NAMALWA (cell line): ENCODE measurements at regions not wholly inside any gene's neighbourhood (a gene's known extent, or its start where the extent isn't known, plus 50 kb on each side); places are given as distances from the start of the nearest gene placed in this dataset.

Experiments
- DNase-seq: peaks from one replicate; pipeline ENCODE4 v3.0.0-alpha.2; 2015; ENCODE audit warnings: low spot score

DNA sequence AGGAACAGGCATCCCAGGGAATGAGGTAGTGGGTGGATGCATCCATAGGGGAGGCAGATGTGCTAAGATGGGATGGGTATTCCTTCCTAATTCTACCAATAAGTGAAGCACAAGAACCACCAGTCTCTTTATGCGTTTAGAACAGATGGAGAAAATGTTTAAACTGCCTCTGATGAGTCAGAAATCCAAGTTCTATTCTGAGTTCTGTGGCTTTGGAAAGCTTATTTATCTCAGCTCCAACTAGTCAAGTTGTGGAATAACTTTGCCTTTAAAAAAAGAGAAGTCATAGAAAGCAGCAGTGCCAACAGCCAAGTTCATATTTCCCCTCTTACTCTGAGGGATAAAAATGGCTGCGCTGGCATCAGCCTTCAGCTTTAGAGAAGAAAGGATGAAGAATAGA, 761.7 kb downstream of the IGSF11 start:
- DNase-seq, result no peak

DNA sequence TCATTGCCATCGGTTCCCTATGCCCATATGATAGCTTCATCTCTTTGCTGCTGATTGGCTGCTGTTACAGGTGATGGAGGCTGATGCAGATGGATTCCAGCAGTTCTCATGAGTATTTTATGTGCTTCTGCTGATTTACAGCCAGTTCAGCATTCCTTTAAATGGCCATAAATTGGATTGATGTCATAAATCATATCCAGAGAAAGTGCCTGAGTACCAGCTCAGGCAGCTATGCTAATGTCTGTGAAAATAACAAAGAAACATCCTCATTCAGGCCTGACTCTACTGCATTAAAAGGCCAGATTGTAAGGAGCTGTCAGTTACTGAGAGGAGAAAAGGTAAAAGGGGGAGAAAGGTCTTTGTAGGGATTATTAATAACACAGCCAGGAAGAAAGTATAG, 756.8 kb downstream of the IGSF11 start:
- no peak for DNase-seq

DNA sequence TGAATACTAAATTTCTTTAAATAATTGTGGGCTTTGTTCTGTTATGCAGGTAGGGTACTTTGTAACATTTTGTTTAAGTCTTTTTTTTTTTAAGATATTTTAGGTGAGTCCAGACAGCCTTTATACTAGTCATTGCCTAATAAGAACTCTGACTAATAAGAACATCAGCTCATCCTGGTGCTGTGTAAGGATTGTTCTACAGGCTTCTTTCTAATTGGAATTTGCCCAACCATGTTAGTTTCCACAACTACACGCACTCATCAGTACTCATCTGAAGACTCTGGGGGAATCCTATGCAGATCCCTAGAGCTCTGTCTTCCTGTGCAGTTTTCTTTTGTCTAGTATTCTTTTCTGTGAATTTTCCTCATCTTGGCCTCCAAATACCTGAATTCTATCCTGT, 741.8 kb downstream of the IGSF11 start:
- DNase-seq, result no peak

GRCh38 chr3:118298133-118298532, 736.5 kb downstream of the IGSF11 start:
- no peak for DNase-seq

DNA sequence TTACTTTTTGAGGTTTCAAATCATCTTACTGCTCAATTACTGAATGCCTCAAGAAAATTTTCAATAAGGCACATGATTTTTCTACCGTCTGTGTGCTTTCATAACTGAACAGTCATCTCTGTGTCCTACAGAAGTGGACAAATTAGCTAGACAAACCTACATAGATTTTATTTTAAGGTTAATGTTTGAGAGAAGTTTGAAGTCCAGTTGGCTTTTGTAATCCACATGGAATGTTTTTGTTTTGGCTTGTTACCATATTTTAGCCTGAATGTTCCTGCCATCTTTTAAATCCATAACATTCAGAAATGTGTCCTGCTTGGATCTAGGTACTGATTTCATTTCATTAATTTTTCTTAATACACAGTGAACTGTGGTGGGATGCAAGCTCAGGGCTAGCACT, 730.1 kb downstream of the IGSF11 start:
- no peak for DNase-seq

- DNase-seq, result no peak
These were observed 701.9 kb downstream of the IGSF11 start for GRCh38 chr3:118332699-118333098.

GRCh38 chr3:118337649-118338048, 697.0 kb downstream of the IGSF11 start:
- no peak for DNase-seq

- DNase-seq, result no peak
These were observed 687.1 kb downstream of the IGSF11 start for GRCh38 chr3:118347396-118348168.

DNA sequence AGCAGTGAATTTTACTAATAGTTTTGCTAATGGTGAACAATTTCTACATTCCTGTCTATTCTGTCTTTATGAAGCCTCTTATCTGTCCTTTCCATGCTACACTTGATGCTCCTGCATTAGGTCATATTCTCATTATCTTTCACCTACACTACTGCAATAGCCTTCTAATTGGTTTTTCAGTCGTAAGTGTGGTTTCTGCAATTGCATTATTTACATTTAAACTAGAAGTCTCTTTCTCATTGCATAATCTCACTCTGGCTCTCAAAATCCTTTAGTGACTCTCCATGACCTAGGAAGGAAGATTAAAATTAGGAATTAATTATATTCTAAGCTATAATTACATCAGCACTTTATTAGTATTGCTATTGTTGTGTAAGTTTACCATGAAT, 686.5 kb downstream of the IGSF11 start:
- no peak for DNase-seq

GRCh38 chr3:118354556-118354955, 680.1 kb downstream of the IGSF11 start:
- DNase-seq, result no peak

GRCh38 chr3:118369892-118370491, 664.7 kb downstream of the IGSF11 start:
- no peak for DNase-seq

GRCh38 chr3:118380576-118380975, 654.1 kb downstream of the IGSF11 start:
- no peak for DNase-seq

GRCh38 chr3:118396491-118396890, 638.2 kb downstream of the IGSF11 start:
- DNase-seq, result no peak

- no peak for DNase-seq
These were observed 634.6 kb downstream of the IGSF11 start for GRCh38 chr3:118400086-118400485.

- DNase-seq, result no peak
These were observed 633.8 kb downstream of the IGSF11 start for GRCh38 chr3:118400886-118401285.

GRCh38 chr3:118401887-118402286, 632.8 kb downstream of the IGSF11 start:
- no peak for DNase-seq

DNA sequence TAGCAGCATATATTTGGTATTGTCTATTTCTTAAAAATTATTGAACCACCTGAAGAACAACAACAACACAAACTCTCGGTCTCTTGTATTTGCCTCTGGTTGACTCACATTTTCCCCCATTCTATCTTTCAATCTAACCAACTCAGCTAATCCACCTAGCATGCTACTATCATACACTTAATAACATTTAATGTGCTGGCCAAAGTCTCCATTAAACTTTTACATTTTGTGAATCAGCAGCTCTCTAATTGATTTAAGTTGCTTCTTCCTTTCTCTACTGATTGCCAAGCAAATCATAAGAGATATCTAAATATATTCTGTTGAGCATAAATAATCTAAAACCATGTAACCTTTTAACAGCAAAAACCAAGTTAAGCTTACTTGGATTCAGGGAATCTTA, 631.7 kb downstream of the IGSF11 start:
- DNase-seq, result no peak

DNA sequence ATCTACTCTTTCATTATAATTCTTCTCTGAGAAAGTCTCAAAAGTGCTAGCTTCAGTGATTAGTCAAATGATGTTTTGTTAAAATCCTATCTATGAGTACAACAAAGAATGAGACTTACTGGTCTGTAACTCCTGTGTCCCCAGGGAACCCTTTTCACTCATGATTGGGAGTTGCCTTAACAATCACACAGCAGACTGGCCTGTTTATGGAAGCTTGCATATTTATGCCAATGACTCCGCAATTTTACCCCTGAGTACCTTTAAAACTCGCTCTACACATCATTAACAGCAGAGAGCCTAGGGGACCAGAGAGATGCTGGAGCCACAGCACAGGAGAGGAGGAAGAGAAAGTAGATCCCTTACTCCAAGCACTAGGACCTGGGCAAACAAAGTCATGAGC, 628.1 kb downstream of the IGSF11 start:
- DNase-seq, result no peak

DNA sequence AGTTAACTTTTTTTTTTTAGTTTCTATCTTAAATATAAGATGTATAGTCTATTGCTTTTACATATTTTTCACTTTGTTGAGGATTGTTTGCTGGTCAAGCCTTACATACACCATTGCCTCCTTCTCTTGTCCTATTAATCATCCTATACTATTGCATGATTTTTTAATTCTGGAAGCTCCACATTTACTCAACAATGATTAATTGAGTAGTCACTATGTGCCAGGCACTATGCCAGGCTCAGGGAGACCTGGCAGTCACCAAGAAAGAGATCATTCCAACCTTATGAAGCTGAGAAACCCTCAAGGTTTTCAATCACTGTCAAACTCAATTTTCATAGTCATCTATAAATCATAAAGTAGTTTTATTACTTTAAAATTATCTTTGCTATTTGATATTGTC, 626.2 kb downstream of the IGSF11 start:
- no peak for DNase-seq

DNA sequence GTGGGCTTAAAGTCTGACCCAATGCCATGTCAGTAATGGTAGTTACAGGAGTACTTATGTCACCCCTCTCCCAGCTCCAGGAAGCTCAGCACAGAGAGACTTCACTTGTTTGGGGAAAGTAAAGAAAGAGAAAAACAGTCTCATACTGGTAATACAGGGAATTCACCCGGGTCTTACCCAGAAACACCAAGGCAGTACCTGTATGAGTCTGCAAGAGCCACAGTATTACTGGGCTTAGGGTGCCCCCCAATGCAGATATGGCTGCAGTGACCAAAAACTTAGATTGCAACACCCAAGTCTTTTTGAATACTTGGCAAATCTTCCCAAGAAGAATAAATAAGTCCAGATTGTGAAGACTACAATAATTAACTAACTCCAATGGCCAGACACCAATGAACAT, 622.1 kb downstream of the IGSF11 start:
- no peak for DNase-seq

GRCh38 chr3:118425272-118425837, 609.3 kb downstream of the IGSF11 start:
- no peak for DNase-seq

DNA sequence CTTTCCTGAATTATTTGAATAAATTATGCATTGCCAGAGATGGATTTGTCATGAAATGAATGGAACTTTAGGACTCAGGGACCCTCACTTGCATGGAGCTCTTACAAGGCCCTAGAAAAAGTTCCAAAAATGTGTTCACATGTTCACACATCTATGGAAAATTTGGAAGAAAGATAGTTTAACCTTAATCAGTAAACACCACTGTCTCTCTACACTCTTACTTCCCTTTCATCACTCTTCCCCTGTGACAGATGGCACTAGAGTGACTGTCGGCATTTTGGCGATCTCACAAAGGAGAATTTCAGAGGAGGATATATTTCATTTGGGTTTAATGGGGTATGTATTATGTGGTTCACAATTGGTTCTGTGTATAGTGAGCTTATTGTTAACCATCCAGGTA, 600.8 kb downstream of the IGSF11 start:
- no peak for DNase-seq

DNA sequence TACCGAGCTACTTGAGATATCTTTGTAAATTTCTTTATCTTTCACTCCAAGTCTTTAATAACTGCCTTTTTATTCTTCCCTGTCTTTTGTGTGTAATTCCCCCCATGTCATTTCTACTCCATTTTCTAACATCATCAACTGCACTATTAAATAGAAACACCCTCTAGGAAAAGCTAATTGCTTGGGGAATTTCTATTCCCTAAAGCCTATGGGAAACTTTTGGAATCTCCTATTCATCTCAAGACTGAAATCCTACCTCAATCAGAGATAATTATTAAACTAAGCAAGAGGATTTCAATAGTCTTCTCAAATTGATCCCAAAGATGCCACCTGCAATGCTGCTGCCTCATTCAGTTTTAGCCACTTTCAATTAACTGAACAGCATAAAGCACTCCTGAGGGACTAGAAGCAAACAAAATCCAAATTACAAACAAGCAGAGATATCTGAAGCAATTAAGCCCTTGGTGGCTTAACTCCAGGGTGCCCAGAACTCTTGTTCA, 598.7 kb downstream of the IGSF11 start:
- DNase-seq, result no peak
